ENCODE measurements at regions not wholly inside any gene's neighbourhood (a gene's known extent, or its start where the extent isn't known, plus 50 kb on each side); places are given as distances from the start of the nearest gene placed in this dataset.

DNA sequence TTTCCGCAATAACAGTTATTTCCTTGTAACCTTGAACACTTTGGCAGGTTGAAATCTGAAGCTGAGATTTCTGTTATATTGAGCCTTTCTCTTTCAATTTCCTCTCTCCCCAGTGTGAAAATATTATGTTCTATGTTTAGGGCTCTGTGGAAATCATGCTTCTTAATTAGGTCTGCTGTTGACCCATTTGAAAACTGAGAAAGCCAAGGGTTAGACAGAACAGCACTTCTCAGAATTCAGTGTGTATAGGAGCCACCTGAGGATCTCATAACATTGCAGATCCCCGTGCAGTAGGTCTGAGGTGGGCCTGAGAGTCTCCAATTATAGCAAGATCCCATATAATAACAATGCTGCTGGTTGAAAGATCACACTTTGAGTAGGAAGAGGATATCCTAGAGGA lies 230.2 kb upstream of the NT5C1B start:
- TF ChIP-seq EZH2phosphoT487 (IDR thresholded peaks at IDR 0.05; ENCODE audit: borderline replicate concordance, low read length) (no peak), CTCF (IDR thresholded peaks at IDR 0.05; ENCODE audit: low read depth, low read length, poor library complexity, severe bottlenecking) (no peak)

All from DOHH2 (cell line).